H9 (cell line): ENCODE measurements at regions not wholly inside any gene's neighbourhood (a gene's known extent, or its start where the extent isn't known, plus 50 kb on each side); places are given as distances from the start of the nearest gene placed in this dataset.
"Not testable (repeated sequence)": the region's sequence is repeated elsewhere in the genome, so short reads cannot be mapped to it uniquely, and the experiment has no call there.

Source experiments
- DNase-seq: peaks from one replicate; pipeline ENCODE4 v3.0.0-alpha.2; 2017
- H2AFZ ChIP-seq: one replicate; pipeline ENCODE4 v1.6.1; 2013; ENCODE audit warnings: mild to moderate bottlenecking, low read length, control low read depth, moderate library complexity
- H2AK5ac ChIP-seq: 2 replicates; pipeline ENCODE4 v1.6.1; 2013; ENCODE audit warnings: low read length, control low read depth, mixed read lengths; ENCODE audit not compliant: insufficient read length
- H2BK120ac ChIP-seq: one replicate; pipeline ENCODE4 v1.6.1; 2013; ENCODE audit warnings: low read depth, mild to moderate bottlenecking, low read length, control low read depth, inconsistent platforms; ENCODE audit not compliant: poor library complexity, severe bottlenecking
- H2BK12ac ChIP-seq: 2 replicates; pipeline ENCODE4 v1.6.1; 2013; ENCODE audit warnings: low read length, control low read depth, mixed read lengths, low read depth; ENCODE audit not compliant: insufficient read length
- H2BK15ac ChIP-seq: 2 replicates; pipeline ENCODE4 v1.6.1; 2013; ENCODE audit warnings: low read depth, low read length, control low read depth
- H2BK20ac ChIP-seq: one replicate; pipeline ENCODE4 v1.6.1; 2013; ENCODE audit warnings: low read depth, mild to moderate bottlenecking, low read length, control low read depth, inconsistent platforms; ENCODE audit not compliant: poor library complexity, severe bottlenecking
- H2BK5ac ChIP-seq: 2 replicates; pipeline ENCODE4 v1.6.1; 2013; ENCODE audit warnings: low read length, control low read depth, mixed read lengths; ENCODE audit not compliant: insufficient read length
- H3K14ac ChIP-seq: 2 replicates; pipeline ENCODE4 v1.6.1; 2013; ENCODE audit warnings: low read length, control low read depth; ENCODE audit not compliant: insufficient read depth
- H3K18ac ChIP-seq: 2 replicates; pipeline ENCODE4 v1.6.1; 2013; ENCODE audit warnings: low read depth, mild to moderate bottlenecking, mixed read lengths, low read length, control low read depth; ENCODE audit not compliant: insufficient read length
- H3K23ac ChIP-seq: 2 replicates; pipeline ENCODE4 v1.6.1; 2013; ENCODE audit warnings: low read length, control low read depth, mixed read lengths, low read depth; ENCODE audit not compliant: insufficient read length
- H3K23me2 ChIP-seq: 2 replicates; pipeline ENCODE4 v1.6.1; 2013; ENCODE audit warnings: low read depth, mild to moderate bottlenecking, mixed read lengths, low read length, control low read depth; ENCODE audit not compliant: insufficient read length, poor library complexity, severe bottlenecking
- H3K27ac ChIP-seq: 2 replicates; pipeline ENCODE4 v1.5.1; 2013; ENCODE audit warnings: low read length, control low read depth, mixed read lengths, low read depth; ENCODE audit not compliant: insufficient read length
- H3K27me3 ChIP-seq: 2 replicates; pipeline ENCODE4 v1.6.1; 2013; ENCODE audit warnings: low read length, control low read depth, inconsistent platforms; ENCODE audit not compliant: insufficient read depth
- H3K4ac ChIP-seq: 2 replicates; pipeline ENCODE4 v1.6.1; 2013; ENCODE audit warnings: low read depth, mild to moderate bottlenecking, control low read depth, inconsistent platforms, low read length, moderate library complexity
- H3K4me1 ChIP-seq: 2 replicates; pipeline ENCODE4 v1.6.1; 2013; ENCODE audit warnings: low read length, control low read depth, inconsistent platforms; ENCODE audit not compliant: insufficient read depth
- H3K4me2 ChIP-seq: 2 replicates; pipeline ENCODE4 v1.6.1; 2013; ENCODE audit warnings: low read length, control low read depth, mixed read lengths; ENCODE audit not compliant: insufficient read length, insufficient read depth
- H3K56ac ChIP-seq: 2 replicates; pipeline ENCODE4 v1.6.1; 2013; ENCODE audit warnings: low read depth, mild to moderate bottlenecking, mixed read lengths, low read length, control low read depth; ENCODE audit not compliant: insufficient read length
- H3K79me1 ChIP-seq: 2 replicates; pipeline ENCODE4 v1.6.1; 2013; ENCODE audit warnings: low read depth, mild to moderate bottlenecking, moderate library complexity, low read length, control low read depth, inconsistent platforms; ENCODE audit not compliant: insufficient read depth, poor library complexity, severe bottlenecking
- H3K79me2 ChIP-seq: 2 replicates; pipeline ENCODE4 v1.6.1; 2013; ENCODE audit warnings: low read length, control low read depth, inconsistent platforms; ENCODE audit not compliant: insufficient read depth
- H3K9ac ChIP-seq: 2 replicates; pipeline ENCODE4 v1.6.1; 2013; ENCODE audit warnings: low read length, control low read depth, mixed read lengths; ENCODE audit not compliant: insufficient read length; ENCODE audit errors: extremely low read depth
- H3K9me3 ChIP-seq: one replicate; pipeline ENCODE4 v1.6.1; 2013; ENCODE audit warnings: low read depth, low read length, inconsistent platforms; ENCODE audit not compliant: control insufficient read depth
- H3T11ph ChIP-seq: one replicate; pipeline ENCODE4 v1.6.1; 2013; ENCODE audit warnings: mild to moderate bottlenecking, low read length, control low read depth, inconsistent platforms
- H4K20me1 ChIP-seq: one replicate; pipeline ENCODE4 v1.6.1; 2013; ENCODE audit not compliant: control insufficient read depth, insufficient read length, insufficient read depth
- H4K5ac ChIP-seq: 2 replicates; pipeline ENCODE4 v1.6.1; 2013; ENCODE audit warnings: low read depth, mild to moderate bottlenecking, mixed read lengths, low read length, control low read depth; ENCODE audit not compliant: insufficient read length
- H4K8ac ChIP-seq: replicated peaks from 2 replicates; pipeline ENCODE4 v1.6.1; 2013; ENCODE audit warnings: low read length, control low read depth, mixed read lengths, low read depth; ENCODE audit not compliant: insufficient read length
- H4K91ac ChIP-seq: 2 replicates; pipeline ENCODE4 v1.6.1; 2013; ENCODE audit warnings: low read depth, mild to moderate bottlenecking, moderate library complexity, mixed read lengths, low read length, control low read depth; ENCODE audit not compliant: insufficient read length
- H3K27ac Mint-ChIP-seq, 3 experiments: 2 replicates in 2 of 3; 3 replicates in 1 of 3; pipeline ENCODE4 v1.8.0; 2020 to 2021; ENCODE audit warnings: mixed read lengths in 3 of 3, mild to moderate bottlenecking in 1 of 3, moderate library complexity in 1 of 3
- H3K27me3 Mint-ChIP-seq: 2 replicates; pipeline ENCODE4 v1.8.0; 2021; ENCODE audit warnings: low read depth, mild to moderate bottlenecking, moderate library complexity, mixed read lengths
- H3K36me3 Mint-ChIP-seq, 3 experiments: 2 replicates in 2 of 3; 3 replicates in 1 of 3; pipeline ENCODE4 v1.8.0; 2020 to 2021; ENCODE audit warnings: low read depth in 3 of 3, mixed read lengths in 3 of 3; ENCODE audit not compliant: insufficient read depth in 1 of 3
- H3K4me1 Mint-ChIP-seq, 2 experiments: 2 replicates each; pipeline ENCODE4 v1.8.0; 2020; ENCODE audit warnings: mixed read lengths in 2 of 2
- H3K4me3 Mint-ChIP-seq, 2 experiments: 2 replicates in 1 of 2; 3 replicates in 1 of 2; pipeline ENCODE4 v1.8.0; 2020 to 2021; ENCODE audit warnings: mild to moderate bottlenecking in 2 of 2, mixed read lengths in 2 of 2, moderate library complexity in 1 of 2
- H3K9me3 Mint-ChIP-seq, 2 experiments: 2 replicates in 1 of 2; 3 replicates in 1 of 2; pipeline ENCODE4 v1.8.0; 2020; ENCODE audit warnings: mild to moderate bottlenecking in 2 of 2, mixed read lengths in 2 of 2, moderate library complexity in 1 of 2
- WGBS: extraction: QIAGEN DNeasy Blood & Tissue Kit; methylation state at CpG from one replicate; pipeline ENCODE4 v1.1.7; 2013; ENCODE audit warnings: missing lambda C conversion rate, low lambda C conversion rate, mixed read lengths; ENCODE audit not compliant: insufficient read length; ENCODE audit errors: extremely low coverage; 5-methylcytosine and 5-hydroxymethylcytosine counted together

DNA sequence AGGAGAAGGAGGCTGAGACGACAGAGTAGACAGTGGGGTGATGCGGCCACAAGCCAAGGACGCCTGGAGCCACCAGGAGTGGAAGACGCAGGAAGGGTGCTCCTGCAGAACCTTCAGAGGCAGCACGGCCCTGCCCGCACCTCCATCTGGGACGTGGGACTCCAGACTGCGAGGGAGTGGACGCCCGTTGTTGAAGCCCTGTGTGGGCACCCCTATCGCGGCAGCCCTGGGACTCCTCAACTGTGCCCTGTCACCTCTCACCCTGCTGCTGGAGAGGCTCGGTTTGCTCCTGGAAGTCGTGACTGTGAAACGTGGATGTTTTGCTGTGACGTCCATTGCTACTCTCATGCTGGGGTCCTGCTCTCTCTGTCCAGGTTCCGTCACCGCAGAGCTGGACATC lies 100.6 kb upstream of the LRPAP1 start:
- not testable (repeated sequence) for H3K4ac ChIP-seq, H3K9me3 ChIP-seq, H2BK20ac ChIP-seq, H3K27ac ChIP-seq, H3K36me3 Mint-ChIP-seq, H3K79me1 ChIP-seq, H4K91ac ChIP-seq, H3K4me1 Mint-ChIP-seq, H2AFZ ChIP-seq, H3K4me3 Mint-ChIP-seq, H4K20me1 ChIP-seq, H3K4me1 ChIP-seq, H3K4me2 ChIP-seq, H2BK5ac ChIP-seq, H2BK15ac ChIP-seq, H3K9ac ChIP-seq, H3K18ac ChIP-seq, H2AK5ac ChIP-seq, H3K56ac ChIP-seq, H2BK120ac ChIP-seq, H4K5ac ChIP-seq, H2BK12ac ChIP-seq, H3K27ac Mint-ChIP-seq, H3K79me2 ChIP-seq, H3K23me2 ChIP-seq, H3K27me3 ChIP-seq, H3K23ac ChIP-seq, H3K14ac ChIP-seq, H3T11ph ChIP-seq, DNase-seq, H4K8ac ChIP-seq
- no CpG with 5 or more reads among the region's 18 CpGs for WGBS
- Mint-ChIP-seq H3K9me3 (peaks cover 13 to 15% of the 10 kb centered on the region in 2 experiments), H3K27me3 (peaks cover 21% of the 10 kb centered on the region)

DNA sequence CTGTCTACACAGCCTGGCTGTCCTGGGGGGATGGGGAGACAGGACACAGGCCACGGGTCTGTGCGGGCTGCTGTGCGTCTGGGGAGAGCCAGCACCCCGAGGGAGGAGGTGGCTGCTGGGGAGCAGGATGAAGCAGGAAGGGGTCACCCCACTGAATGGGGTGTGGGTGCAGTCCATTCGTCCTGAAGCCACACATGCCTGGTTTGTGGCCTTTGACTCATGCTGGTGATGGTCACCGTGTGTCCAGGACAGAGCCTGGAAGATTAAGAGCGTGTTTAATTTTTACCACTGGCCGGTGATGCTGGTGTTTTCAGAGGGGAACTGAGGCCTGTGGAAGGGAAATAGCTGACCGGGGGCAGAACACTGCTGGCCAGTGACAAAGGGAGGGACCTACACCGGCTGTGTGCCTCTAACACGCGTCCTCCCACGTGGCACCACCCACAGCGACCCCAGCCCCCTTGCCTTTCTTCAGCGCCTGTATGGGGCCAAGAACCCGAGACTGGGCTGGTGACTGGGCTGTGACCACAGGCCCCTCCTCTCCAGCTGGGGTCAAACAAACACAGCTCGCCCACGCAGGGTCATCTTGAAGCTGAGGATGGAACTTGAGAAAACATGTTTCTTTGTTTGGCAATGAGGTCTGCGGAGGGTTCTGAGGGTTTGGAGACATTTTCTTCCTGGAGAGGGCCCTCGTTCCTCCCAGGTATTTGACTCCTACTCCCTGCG lies 99.5 kb upstream of the LRPAP1 start:
- H3K23me2 ChIP-seq, H3K4me2 ChIP-seq, H3K27me3 ChIP-seq, H3K4me1 Mint-ChIP-seq, H2BK15ac ChIP-seq, H4K5ac ChIP-seq, H3K79me1 ChIP-seq, H3K4me1 ChIP-seq, H4K8ac ChIP-seq, H3K4ac ChIP-seq, H3K79me2 ChIP-seq, H2AFZ ChIP-seq, H3K36me3 Mint-ChIP-seq, H3K14ac ChIP-seq, H4K20me1 ChIP-seq, DNase-seq, H2BK20ac ChIP-seq, H3K27ac ChIP-seq, H2BK12ac ChIP-seq, H3K4me3 Mint-ChIP-seq, H3K56ac ChIP-seq, H3K9ac ChIP-seq, H2BK120ac ChIP-seq, H4K91ac ChIP-seq, H3T11ph ChIP-seq, H3K23ac ChIP-seq, H2AK5ac ChIP-seq, H2BK5ac ChIP-seq, H3K27ac Mint-ChIP-seq, H3K9me3 ChIP-seq, H3K18ac ChIP-seq: not testable (repeated sequence)
- Mint-ChIP-seq H3K27me3 (peaks cover 12% of the 10 kb centered on the region), H3K9me3 (peaks cover 10 to 11% of the 10 kb centered on the region in 2 experiments)
- WGBS = no CpG with 5 or more reads among the region's 21 CpGs
